ENCODE measurements at regions not wholly inside any gene's neighbourhood (a gene's known extent, or its start where the extent isn't known, plus 50 kb on each side); places are given as distances from the start of the nearest gene placed in this dataset.

DNA sequence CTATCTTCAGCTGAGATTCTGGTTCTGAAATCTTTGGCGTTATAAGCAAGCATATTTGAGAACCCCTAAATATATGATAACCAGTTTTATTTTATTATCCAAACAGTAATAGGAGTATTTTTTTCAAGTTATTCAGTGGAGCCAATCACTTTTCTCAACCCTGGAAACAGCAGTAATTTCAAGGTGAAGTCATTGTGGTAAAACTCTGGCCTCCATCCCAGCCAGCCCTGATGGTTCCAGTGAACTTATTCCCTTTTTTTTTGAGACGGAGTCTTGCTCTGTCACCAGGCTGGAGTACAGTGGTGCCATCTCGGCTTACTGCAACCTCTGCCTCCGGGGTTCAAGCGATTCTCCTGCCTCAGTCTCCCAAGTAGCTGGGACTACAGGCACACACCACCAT is 545.4 kb upstream of the IL12A start:
- H3K27ac ChIP-seq, result no peak overlapping the region
- DNase-seq (ENCODE audit: low spot score), result no peak
- TF ChIP-seq, protein P1, sequence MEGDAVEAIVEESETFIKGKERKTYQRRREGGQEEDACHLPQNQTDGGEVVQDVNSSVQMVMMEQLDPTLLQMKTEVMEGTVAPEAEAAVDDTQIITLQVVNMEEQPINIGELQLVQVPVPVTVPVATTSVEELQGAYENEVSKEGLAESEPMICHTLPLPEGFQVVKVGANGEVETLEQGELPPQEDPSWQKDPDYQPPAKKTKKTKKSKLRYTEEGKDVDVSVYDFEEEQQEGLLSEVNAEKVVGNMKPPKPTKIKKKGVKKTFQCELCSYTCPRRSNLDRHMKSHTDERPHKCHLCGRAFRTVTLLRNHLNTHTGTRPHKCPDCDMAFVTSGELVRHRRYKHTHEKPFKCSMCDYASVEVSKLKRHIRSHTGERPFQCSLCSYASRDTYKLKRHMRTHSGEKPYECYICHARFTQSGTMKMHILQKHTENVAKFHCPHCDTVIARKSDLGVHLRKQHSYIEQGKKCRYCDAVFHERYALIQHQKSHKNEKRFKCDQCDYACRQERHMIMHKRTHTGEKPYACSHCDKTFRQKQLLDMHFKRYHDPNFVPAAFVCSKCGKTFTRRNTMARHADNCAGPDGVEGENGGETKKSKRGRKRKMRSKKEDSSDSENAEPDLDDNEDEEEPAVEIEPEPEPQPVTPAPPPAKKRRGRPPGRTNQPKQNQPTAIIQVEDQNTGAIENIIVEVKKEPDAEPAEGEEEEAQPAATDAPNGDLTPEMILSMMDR (IDR thresholded peaks at IDR 0.05), result no peak
- H3K4me3 ChIP-seq, result no peak overlapping the region

DNA sequence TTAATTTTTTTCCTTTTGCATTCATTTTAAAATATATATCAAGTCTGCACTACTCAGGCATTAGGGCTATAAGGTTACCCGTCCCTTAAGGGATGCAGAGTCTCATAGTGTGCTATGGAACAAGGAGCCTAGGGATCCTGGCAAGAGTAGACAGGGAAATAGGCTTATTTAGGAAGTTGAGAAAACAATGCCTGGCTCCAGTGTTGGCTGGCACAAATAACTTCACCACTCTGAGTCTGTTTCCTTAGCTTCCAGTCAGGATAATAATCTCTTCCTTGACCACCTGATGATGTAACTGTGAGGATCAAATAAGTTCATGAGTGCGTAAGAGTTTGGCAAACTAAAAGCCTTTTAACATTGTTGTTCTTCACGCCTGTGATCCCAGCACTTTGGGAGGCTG is 540.8 kb upstream of the IL12A start:
- Histone ChIP-seq H3K4me3 (no peak overlapping the region), H3K27ac (no peak overlapping the region)
- TF ChIP-seq, protein P1 (IDR thresholded peaks at IDR 0.05), result no peak
- DNase-seq (ENCODE audit: low spot score), result no peak

DNA sequence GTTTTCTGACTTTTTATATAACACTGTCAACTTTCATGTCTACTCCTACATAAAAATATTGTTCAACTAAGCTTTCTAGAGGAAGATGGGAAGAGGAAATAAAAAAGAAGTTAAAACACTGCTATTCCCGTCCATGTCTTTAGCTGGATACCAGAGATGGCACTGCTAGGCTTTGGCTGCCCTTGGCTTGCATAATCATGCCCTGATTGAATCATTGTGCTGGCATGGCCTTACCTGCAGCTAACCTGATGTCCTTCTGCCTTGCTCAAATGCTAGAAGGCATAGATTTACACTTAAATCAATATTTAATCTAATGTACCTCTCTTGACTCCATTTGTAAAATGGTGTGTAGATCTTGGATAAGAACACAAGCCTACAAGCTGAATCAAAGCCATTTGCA is 539.7 kb upstream of the IL12A start:
- TF ChIP-seq, protein P1 (IDR thresholded peaks at IDR 0.05), result no peak
- no peak overlapping the region for H3K4me3 ChIP-seq
- DNase-seq (ENCODE audit: low spot score), result no peak
- H3K27ac ChIP-seq, result no peak overlapping the region

DNA sequence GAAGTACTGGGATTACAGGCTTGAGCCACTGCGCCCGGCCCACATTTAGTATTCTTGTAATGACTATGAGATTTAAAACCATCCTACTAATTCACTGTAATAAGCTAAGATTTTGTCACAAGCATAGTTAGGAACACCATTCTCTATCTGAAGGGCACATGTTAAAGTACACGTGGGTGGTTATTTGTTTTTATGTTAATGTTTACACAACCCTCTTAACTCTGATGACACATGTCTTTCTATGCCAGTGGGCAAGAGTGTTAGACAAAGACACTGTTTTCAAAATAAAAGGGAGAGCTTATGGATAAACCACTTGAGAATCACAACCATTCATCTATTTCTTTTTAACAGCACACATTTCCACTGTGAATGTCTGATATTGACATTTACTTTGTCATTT is 537.6 kb upstream of the IL12A start:
- no peak for DNase-seq (ENCODE audit: low spot score)
- TF ChIP-seq, protein P1 (IDR thresholded peaks at IDR 0.05), result no peak
- no peak overlapping the region for H3K27ac ChIP-seq
- H3K4me3 ChIP-seq, result no peak overlapping the region

DNA sequence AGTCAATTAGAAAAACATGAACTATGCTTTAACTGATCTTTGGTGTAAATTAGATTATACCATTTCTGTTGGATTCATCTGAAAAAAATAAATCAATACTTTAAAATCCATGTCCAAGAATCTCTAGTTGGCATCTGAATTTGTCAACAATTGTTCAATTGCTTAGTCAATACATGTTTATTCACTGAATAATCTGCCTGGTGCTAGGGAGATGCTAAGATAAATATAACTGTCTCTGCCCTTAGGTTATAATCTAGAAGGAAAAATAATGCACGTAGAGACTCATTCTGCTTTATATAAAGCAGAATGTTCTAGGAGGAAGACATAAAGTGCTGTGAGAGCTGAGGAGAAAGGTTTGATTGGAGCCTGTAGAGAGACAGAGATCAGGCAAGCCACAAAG is 537.2 kb upstream of the IL12A start:
- TF ChIP-seq, protein P1 (IDR thresholded peaks at IDR 0.05), result no peak
- Histone ChIP-seq H3K4me3 (no peak overlapping the region), H3K27ac (no peak overlapping the region)
- no peak for DNase-seq (ENCODE audit: low spot score)

DNA sequence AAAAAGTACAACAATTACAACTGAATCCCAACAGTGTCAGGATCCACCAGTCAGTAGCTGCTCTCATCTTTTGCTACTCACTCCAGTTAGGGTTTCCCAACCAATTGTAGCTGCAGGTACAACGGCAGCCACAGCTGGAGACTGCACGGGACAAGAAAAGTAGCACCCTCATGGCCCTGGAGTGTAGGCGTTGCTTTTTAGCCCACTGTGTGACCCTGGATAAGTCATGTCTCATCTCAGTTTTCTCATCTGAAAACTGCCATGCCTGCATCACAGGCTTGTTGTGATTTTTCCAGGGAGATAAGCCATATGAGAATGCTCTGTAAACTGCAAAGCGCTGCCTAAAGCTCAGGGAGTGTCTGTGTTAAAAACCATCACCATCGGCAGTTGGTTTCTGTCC is 535.6 kb upstream of the IL12A start:
- TF ChIP-seq, protein P1 (IDR thresholded peaks at IDR 0.05), result no peak
- DNase-seq (ENCODE audit: low spot score), result no peak
- Histone ChIP-seq H3K4me3 (no peak overlapping the region), H3K27ac (no peak overlapping the region)

DNA sequence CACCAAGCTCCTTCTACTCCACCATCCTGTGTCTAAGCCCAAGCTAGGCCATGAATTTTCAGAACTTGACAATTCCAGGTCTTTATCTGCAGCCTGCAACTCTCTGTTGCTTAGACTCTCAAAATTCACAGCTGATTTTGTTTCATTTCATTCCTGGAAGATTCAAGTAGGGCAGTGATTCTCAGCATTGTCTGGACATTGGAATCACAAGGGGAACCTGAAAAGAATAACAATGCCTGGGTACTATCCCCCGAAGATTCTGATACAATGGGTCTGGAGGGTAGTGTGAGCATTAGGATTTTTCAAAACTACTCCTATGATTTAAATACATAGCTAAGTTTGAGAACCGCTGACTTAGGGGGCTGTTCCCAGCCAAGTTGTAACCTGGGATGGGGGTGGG is 534.7 kb upstream of the IL12A start:
- no peak for DNase-seq (ENCODE audit: low spot score)
- H3K27ac ChIP-seq, result no peak overlapping the region
- TF ChIP-seq, protein P1 (IDR thresholded peaks at IDR 0.05), result no peak
- no peak overlapping the region for H3K4me3 ChIP-seq

Data from coronary artery (tissue), 2 donors.